Spinal cord (tissue), 9 donors: ENCODE measurements at regions not wholly inside any gene's neighbourhood (a gene's known extent, or its start where the extent isn't known, plus 50 kb on each side); places are given as distances from the start of the nearest gene placed in this dataset.

Experiments used
- DNase-seq, 6 donors: peaks; one replicate each; pipeline versions ENCODE4 v3.0.0 to v3.0.0-alpha.2; 2013 to 2015; ENCODE audit warnings: low spot score in 6 of 6, low read depth in 4 of 6
- H3K27ac ChIP-seq: one replicate; pipeline ENCODE4 v1.5.1; 2013; ENCODE audit warnings: low read depth, low read length, control low read depth
- H3K27me3 ChIP-seq: one replicate; pipeline ENCODE4 v1.6.1; 2013; ENCODE audit warnings: low read length; ENCODE audit not compliant: control insufficient read depth, insufficient read depth
- H3K36me3 ChIP-seq: one replicate; pipeline ENCODE4 v1.6.1; 2013; ENCODE audit warnings: low read length; ENCODE audit not compliant: control insufficient read depth, insufficient read depth
- H3K4me1 ChIP-seq: one replicate; pipeline ENCODE4 v1.6.1; 2013; ENCODE audit warnings: low read length; ENCODE audit not compliant: control insufficient read depth, insufficient read depth
- H3K4me3 ChIP-seq: one replicate; pipeline ENCODE4 v1.5.1; 2013; ENCODE audit warnings: low read depth, low read length, control low read depth
- H3K9me3 ChIP-seq: one replicate; pipeline ENCODE4 v1.6.1; 2013; ENCODE audit warnings: low read length; ENCODE audit not compliant: control insufficient read depth, insufficient read depth
- WGBS: methylation state at CpG from one replicate; pipeline ENCODE4 v1.1.5; 2013; ENCODE audit warnings: missing lambda C conversion rate; ENCODE audit not compliant: insufficient coverage; 5-methylcytosine and 5-hydroxymethylcytosine counted together
- donor health status: healthy.

GRCh38 chr9:115194216-115194615 lies 76.3 kb upstream of the TNC start:
- Histone ChIP-seq H3K36me3 (no peaks in the 10 kb centered on the region), H3K27ac (no peak overlapping the region), H3K27me3 (no peaks in the 10 kb centered on the region), H3K4me1 (peaks cover 2% of the 10 kb centered on the region), H3K9me3 (peaks cover 4% of the 10 kb centered on the region), H3K4me3 (no peak overlapping the region)
- DNase-seq: no peak

GRCh38 chr9:115195912-115196311 lies 78.0 kb upstream of the TNC start:
- no peaks in the 10 kb centered on the region for H3K36me3 ChIP-seq
- WGBS: no CpG with 5 or more reads among the region's 1 CpG
- DNase-seq: no peak
- peaks cover 3% of the 10 kb centered on the region for H3K9me3 ChIP-seq
- no peak overlapping the region for H3K27ac ChIP-seq
- H3K27me3 ChIP-seq: no peaks in the 10 kb centered on the region
- no peak overlapping the region for H3K4me3 ChIP-seq
- peaks cover 2% of the 10 kb centered on the region for H3K4me1 ChIP-seq

GRCh38 chr9:115196919-115197318 lies 79.0 kb upstream of the TNC start:
- no peak for DNase-seq
- Histone ChIP-seq H3K36me3 (no peaks in the 10 kb centered on the region), H3K27me3 (no peaks in the 10 kb centered on the region), H3K9me3 (no peaks in the 10 kb centered on the region), H3K27ac (no peak overlapping the region), H3K4me3 (no peak overlapping the region), H3K4me1 (peaks cover 2% of the 10 kb centered on the region)
- 73% methylated on average over 3 of the region's 3 CpGs for WGBS

- H3K4me3 ChIP-seq: no peak overlapping the region
- H3K9me3 ChIP-seq: no peaks in the 10 kb centered on the region
- H3K27ac ChIP-seq: no peak overlapping the region
- H3K36me3 ChIP-seq: no peaks in the 10 kb centered on the region
- WGBS: 25% methylated on average over 4 of the region's 4 CpGs
- DNase-seq: peak in 2 of 6 donors; percentile 26 to 43
- H3K4me1 ChIP-seq: peaks cover 2% of the 10 kb centered on the region
- H3K27me3 ChIP-seq: no peaks in the 10 kb centered on the region
Measured at GRCh38 chr9:115198001-115198400, 80.0 kb upstream of the TNC start.

- Histone ChIP-seq H3K27ac (no peak overlapping the region), H3K4me3 (no peak overlapping the region), H3K9me3 (no peaks in the 10 kb centered on the region), H3K4me1 (peaks cover 2% of the 10 kb centered on the region), H3K27me3 (no peaks in the 10 kb centered on the region), H3K36me3 (no peaks in the 10 kb centered on the region)
- DNase-seq: no peak
- 68% methylated on average over 2 of the region's 3 CpGs for WGBS
Measured at GRCh38 chr9:115200711-115201505, 83.0 kb upstream of the TNC start.

- peaks cover 2% of the 10 kb centered on the region for H3K4me1 ChIP-seq
- no peaks in the 10 kb centered on the region for H3K9me3 ChIP-seq
- no peak overlapping the region for H3K4me3 ChIP-seq
- WGBS: no CpG with 5 or more reads among the region's 1 CpG
- H3K27ac ChIP-seq: no peak overlapping the region
- DNase-seq: no peak
- H3K36me3 ChIP-seq: no peaks in the 10 kb centered on the region
- H3K27me3 ChIP-seq: no peaks in the 10 kb centered on the region
Measured at GRCh38 chr9:115202181-115202580, 84.2 kb upstream of the TNC start.

- no peak overlapping the region for H3K27ac ChIP-seq
- H3K4me1 ChIP-seq: peaks cover under 1% of the 10 kb centered on the region
- H3K36me3 ChIP-seq: no peaks in the 10 kb centered on the region
- no peak for DNase-seq
- no peaks in the 10 kb centered on the region for H3K9me3 ChIP-seq
- H3K27me3 ChIP-seq: no peaks in the 10 kb centered on the region
- 100% methylated on average over 1 of the region's 2 CpGs for WGBS
- no peak overlapping the region for H3K4me3 ChIP-seq
Measured at GRCh38 chr9:115202960-115203751, 85.2 kb upstream of the TNC start.

- Histone ChIP-seq H3K27me3 (no peaks in the 10 kb centered on the region), H3K4me3 (no peak overlapping the region), H3K36me3 (no peaks in the 10 kb centered on the region), H3K4me1 (no peaks in the 10 kb centered on the region), H3K27ac (no peak overlapping the region), H3K9me3 (no peaks in the 10 kb centered on the region)
- no peak for DNase-seq
- no CpG with 5 or more reads among the region's 1 CpG for WGBS
Measured at GRCh38 chr9:115204904-115205453, 87.0 kb upstream of the TNC start.

GRCh38 chr9:115207003-115207836 lies 89.3 kb upstream of the TNC start:
- Histone ChIP-seq H3K4me1 (no peaks in the 10 kb centered on the region), H3K9me3 (no peaks in the 10 kb centered on the region), H3K36me3 (no peaks in the 10 kb centered on the region), H3K27ac (no peak overlapping the region), H3K4me3 (no peak overlapping the region), H3K27me3 (no peaks in the 10 kb centered on the region)
- DNase-seq: peak in 1 of 6 donors; percentile 15
- WGBS: 58% methylated on average over 2 of the region's 3 CpGs
